Hematopoietic multipotent progenitor cell treated with erythropoietin and hydrocortisone succinate and interleukin-3 and kit ligand, for 17 days (in vitro differentiated cells): ENCODE measurements at regions not wholly inside any gene's neighbourhood (a gene's known extent, or its start where the extent isn't known, plus 50 kb on each side); places are given as distances from the start of the nearest gene placed in this dataset.
"Not testable (repeated sequence)": the region's sequence is repeated elsewhere in the genome, so short reads cannot be mapped to it uniquely, and the experiment has no call there.

Source experiments
- DNase-seq: peaks from one replicate; pipeline ENCODE4 v3.0.0-alpha.2; 2015; ENCODE audit warnings: low spot score

DNA sequence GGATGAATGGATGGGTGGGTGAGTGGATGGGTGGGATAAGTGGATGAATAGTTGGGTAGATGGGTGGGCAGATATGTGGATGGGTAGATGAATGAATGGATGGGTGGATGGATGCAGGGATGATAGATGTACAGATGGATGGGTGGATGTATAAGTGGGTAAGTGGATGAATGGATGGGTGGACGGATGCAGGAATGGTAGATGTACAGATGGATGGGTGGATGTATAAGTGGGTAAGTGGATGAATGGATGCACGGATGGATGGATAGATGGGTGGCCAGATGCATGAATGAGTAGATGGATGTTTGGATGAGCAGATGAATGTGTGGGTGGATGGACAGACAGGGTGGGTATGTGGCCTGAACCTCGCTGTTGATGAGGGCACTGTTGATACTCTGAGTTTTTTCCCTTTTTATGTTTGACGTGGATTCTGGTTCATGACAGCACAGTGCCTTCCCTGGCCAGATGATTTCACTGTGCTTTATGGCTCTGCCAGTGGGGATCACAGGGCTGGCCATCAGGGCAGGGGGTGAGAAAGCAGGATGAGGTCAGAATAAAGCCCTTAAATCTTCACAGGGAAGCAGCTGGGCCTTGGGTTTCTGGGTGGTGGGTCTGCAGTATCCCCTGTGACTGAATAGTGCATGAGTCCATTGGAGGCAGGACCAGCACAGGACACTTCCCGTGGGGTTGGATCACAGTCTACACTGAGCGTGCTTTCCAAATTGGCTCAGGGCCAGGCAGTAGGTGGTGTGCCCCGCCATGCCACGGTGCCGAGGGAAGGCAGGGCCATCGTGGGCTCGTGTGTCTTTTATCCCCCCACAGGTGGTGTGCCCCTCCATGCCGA is 213.2 kb downstream of the BANP start:
- DNase-seq = not testable (repeated sequence)

DNA sequence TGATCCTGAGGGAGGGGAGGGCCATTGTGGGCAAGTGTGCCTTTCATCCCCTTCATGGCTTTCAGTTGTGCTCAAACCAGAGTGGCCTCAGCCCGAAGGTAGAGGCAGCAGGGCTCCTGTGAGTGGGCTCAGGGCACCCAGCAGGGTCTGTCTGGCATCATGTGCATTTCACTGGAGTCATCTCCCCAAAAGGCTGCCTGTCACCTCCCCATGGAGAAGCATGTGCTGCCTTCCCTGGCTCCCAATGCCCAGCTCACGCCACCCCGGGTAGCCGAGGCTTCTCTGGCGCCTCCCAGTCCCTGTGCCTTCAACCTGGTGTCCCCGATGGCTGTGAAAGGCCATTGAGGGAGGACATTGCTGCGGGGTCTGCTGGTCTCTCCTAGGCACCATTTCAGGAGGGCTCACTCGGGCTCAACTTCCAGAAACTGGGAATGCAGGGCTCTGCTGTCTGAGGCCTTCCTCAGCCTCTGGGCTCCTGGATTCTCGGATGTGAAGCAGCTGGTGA is 213.9 kb downstream of the BANP start:
- not testable (repeated sequence) for DNase-seq

- DNase-seq = not testable (repeated sequence)
Observed at GRCh38 chr16:88165683-88166082, 214.4 kb downstream of the BANP start.

DNA sequence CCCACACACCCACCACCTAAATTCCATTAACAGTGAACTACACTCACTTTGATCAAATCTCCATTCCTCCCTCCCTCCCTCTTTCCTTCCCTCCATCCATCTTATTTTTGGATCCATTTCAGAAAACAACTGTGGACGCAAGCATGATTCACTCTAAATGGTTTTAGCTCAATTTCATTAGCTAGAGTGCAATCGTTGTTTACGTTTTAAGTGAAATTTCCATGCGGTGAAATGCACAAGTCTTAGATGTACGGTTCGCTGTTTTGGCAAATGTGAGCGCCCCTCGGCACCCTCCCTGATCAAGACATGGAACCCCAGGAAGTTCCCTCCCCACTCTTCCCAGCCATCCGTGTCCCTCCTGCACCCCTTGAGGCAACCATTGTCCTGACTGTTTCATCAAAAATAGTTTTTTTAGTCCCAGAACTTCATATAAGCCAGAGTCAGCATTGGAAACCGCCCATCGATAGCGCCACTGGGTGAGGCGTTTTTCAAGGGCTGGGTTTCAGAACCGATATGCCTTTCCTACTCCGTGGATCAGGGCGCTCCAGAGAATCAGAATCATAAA is 215.1 kb downstream of the BANP start:
- not testable (repeated sequence) for DNase-seq

DNA sequence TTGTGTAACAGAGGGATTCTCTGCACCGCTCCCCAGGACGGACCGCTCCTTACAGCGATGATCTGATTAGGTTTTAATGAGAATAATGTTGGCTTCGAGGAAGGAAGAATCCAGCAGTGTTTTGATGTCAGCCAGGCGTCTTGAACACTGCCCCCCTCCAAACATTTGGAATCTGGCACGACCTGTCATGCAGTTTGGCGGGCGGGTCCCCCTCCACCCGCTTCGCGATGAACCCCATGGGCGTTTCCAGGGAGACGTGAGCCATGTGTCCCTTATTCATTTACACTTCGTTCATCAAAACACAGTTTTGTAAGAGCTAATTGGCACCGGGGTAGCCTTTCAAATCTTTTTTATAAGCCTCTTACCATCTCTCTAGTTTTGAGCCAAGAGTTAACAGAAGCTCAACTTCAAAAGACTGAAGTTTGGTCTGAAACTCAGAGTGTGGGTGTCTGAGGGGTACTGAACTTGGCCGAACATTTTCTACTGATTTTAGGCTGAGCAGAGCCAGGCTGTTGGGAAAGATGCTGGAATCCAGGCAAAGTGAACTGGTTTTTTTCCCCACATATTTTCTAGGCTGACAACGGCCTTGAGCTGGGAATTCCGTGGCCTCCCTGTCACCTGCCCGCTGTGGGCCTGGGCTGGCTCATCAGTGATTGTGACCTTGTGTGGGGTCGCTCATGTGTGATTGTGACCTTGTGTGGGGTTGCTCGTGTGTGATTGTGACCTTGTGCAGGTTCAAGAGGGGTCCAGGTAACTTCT is 214.8 kb upstream of the ZNF469 start:
- DNase-seq = not testable (repeated sequence)

- DNase-seq = not testable (repeated sequence)
Observed at GRCh38 chr16:88168557-88168949, 214.2 kb upstream of the ZNF469 start.

GRCh38 chr16:88169136-88169830 is 213.5 kb upstream of the ZNF469 start:
- not testable (repeated sequence) for DNase-seq

DNA sequence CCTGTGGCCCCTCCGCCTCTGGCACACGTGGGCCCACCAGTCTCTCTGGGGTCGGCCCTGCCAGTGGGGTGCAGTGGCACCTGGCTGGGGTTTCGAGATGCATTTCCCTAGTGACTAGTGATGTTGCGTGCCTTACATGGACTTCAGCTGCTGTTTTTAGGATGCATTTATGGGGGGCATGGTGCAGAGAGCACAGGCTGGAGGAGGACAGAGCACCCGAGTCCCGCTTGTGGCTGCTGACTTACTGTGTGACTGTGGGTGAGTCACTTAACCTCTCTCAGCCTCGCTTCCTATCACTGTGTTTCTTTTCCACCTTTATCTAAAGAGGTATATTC is 213.0 kb upstream of the ZNF469 start:
- not testable (repeated sequence) for DNase-seq

DNA sequence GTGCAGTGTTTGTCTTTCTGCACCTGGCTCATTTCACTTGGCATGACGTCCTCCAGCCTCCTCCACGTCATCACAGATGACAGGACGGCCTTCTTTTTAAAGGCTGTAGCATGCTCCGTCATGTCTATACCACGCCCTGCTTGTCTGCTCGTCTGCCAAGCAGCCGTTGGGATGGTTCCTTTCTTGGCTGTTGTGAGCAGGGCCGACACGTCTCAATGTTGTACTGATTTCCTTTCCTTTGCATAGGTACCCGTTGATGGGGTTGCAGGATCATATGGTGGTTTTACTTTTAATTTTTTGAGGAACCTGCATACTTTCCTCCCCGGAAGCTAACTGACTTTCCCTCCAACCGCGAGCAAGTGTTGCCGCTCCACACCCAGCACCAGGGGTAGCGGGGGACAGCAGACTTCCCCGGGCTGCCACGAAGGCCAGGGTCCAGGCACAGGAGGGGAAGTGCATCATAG is 212.2 kb upstream of the ZNF469 start:
- DNase-seq = no peak

GRCh38 chr16:88171126-88171525 is 211.6 kb upstream of the ZNF469 start:
- DNase-seq = not testable (repeated sequence)

DNA sequence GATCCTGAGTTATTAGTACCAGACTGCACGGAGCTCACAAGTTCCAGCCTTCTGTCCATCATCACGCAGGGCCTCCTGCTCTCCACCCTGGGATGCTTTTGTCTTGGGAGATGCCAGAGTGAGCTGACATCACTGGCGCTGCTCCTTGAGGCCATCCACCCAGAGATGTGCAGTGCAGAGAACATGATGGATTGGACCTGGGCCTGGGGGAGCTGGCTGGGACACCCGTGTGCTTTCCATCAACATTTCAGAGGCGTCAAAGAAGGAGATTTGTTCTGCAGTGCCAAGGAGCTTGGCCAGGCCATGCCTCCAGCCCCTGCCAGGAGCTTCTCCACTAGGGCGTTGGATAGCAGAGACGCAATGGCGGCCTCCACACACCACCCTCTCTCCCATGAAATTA is 206.6 kb upstream of the ZNF469 start:
- not testable (repeated sequence) for DNase-seq

DNA sequence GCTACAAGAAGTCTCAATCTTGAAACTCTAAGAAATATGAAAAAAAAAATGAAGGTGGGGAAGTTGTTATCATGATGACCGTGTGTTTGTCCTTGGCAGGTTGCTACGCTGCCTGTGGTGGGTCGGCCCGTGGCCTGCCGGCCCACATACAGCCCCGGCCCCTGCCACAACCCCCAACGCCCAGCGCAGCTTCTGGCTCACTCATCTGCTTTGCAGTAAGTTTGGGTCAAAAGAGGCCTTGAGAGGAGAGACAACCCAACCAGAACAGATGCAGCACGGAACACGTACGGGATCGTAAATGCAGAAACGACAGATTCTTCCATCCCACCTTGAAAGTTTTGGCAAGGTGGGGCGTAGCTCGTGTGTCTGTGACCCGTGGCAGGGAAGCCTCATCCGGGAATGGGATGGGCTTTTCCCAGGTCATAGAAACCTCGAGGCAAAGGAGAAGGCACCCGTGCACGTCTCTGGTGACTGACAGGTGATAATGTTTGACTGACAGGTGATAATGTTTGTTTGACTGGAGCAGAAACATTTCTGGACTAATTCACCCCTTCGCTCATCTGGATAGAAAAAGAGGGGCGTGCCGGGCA is 206.1 kb upstream of the ZNF469 start:
- not testable (repeated sequence) for DNase-seq

- not testable (repeated sequence) for DNase-seq
Observed at GRCh38 chr16:88178251-88178650, 204.5 kb upstream of the ZNF469 start.

GRCh38 chr16:88178896-88179295 is 203.9 kb upstream of the ZNF469 start:
- DNase-seq = not testable (repeated sequence)

GRCh38 chr16:88182967-88183881 is 199.5 kb upstream of the ZNF469 start:
- DNase-seq = not testable (repeated sequence)

GRCh38 chr16:88184053-88184452 is 198.7 kb upstream of the ZNF469 start:
- DNase-seq = not testable (repeated sequence)

- not testable (repeated sequence) for DNase-seq
Observed at GRCh38 chr16:88184566-88185355, 198.0 kb upstream of the ZNF469 start.

GRCh38 chr16:88185406-88185805 is 197.4 kb upstream of the ZNF469 start:
- not testable (repeated sequence) for DNase-seq
